Pancreas (tissue), 10 donors: ENCODE measurements at regions not wholly inside any gene's neighbourhood (a gene's known extent, or its start where the extent isn't known, plus 50 kb on each side); places are given as distances from the start of the nearest gene placed in this dataset.

Experiments
- ATAC-seq, 4 donors: fragments of 200-7000 bp; cut with Tn5 transposase; one replicate each; pipeline versions ENCODE4 v1.8.0 to v1.9.1; 2020; ENCODE audit warnings: mild to moderate bottlenecking in 4 of 4, moderate library complexity in 4 of 4
- DNase-seq, 6 donors: peaks; one replicate each; pipeline ENCODE4 v3.0.0-alpha.2; 2020
- FAIRE-seq: peaks from 2 replicates; lab custom pipeline; 2012; peaks lifted over from hg19 to GRCh38; lab: Jason Lieb, UNC
- H3K27ac ChIP-seq, 4 donors: fragments of 200-600 bp; sonication (generic); 1 replicate in 3 of 4; 2 replicates in 1 of 4; pipeline versions ENCODE4 v1.5.0 to v1.8.0; 2020
- H3K27me3 ChIP-seq, 4 donors: fragments of 200-600 bp; one replicate each; pipeline ENCODE4 v1.8.0; 2021
- H3K36me3 ChIP-seq, 3 donors: fragments of 200-600 bp; sonication (generic) in 1 of 3; one replicate each; pipeline versions ENCODE4 v1.5.0 to v1.8.0; 2020 to 2021
- H3K4me1 ChIP-seq, 3 donors: fragments of 200-600 bp; one replicate each; pipeline ENCODE4 v1.8.0; 2021
- H3K4me3 ChIP-seq, 4 donors: fragments of 200-600 bp; sonication (generic) in 2 of 4; one replicate each; pipeline versions ENCODE4 v1.5.0 to v1.8.0; 2020 to 2021
- H3K9me3 ChIP-seq, 4 donors: fragments of 200-600 bp; one replicate each; pipeline ENCODE4 v1.8.0; 2021
- CTCF ChIP-seq, 4 donors: fragments of 200-600 bp; sonication (generic) in 3 of 4; IDR thresholded peaks; one replicate each; pipeline versions ENCODE4 v1.5.0 to v1.8.0; 2021; ENCODE audit warnings: antibody characterized with exemption in 4 of 4
- WGBS, 2 donors: extraction: QIAGEN DNeasy Blood & Tissue Kit; methylation state at CpG; one replicate each; pipeline ENCODE4 v1.1.7; 2013; 5-methylcytosine and 5-hydroxymethylcytosine counted together
- intact Hi-C, 3 donors: fragments of 100-400 bp; cut with DNase I; formaldehyde crosslinking; loops; one replicate each; pipeline versions ENCODE4 v1.11.1 to v1.14.2; 2022
- donor health status: healthy with polysubstance abuse.
- donor health status: DM: no; HTN: no; CAD: no; lungs with moderate emphysema.
- donor health status: DM: no; HTN: no; CAD: no.
- donor health status: control.
- donor health status: control.
- donor health status: Bipolar disorder and iron deficiency.
- donor health status: DM: yes; HTN: yes; CAD: no.
- donor health status: DM: no; HTN: no; CAD: no.
- donor health status: DM: no; HTN: no; CAD: no.
- donor health status: DM: yes; HTN: yes; CAD: no.

- no peak for TF ChIP-seq CTCF (IDR thresholded peaks at IDR 0.05)
- Histone ChIP-seq H3K27ac (no peak overlapping the region), H3K4me1 (no peaks in the 10 kb centered on the region), H3K9me3 (no peaks in the 10 kb centered on the region), H3K4me3 (no peak overlapping the region), H3K36me3 (no peaks in the 10 kb centered on the region), H3K27me3 (no peaks in the 10 kb centered on the region)
- FAIRE-seq, result no peak
- intact Hi-C loops, result no loop called here
- 88% methylated on average over 6 of the region's 6 CpGs for whole genome bisulfite sequencing, 2 donors
- ATAC-seq, result no peak
- DNase-seq, result no peak
These were observed 413.7 kb downstream of the TMEM135 start for GRCh38 chr11:87451395-87451794.

- H3K27me3 ChIP-seq, result no peaks in the 10 kb centered on the region
- FAIRE-seq, result no peak
These were observed 409.9 kb downstream of the TMEM135 start for GRCh38 chr11:87447606-87448005.

GRCh38 chr11:87444993-87445392 is 407.3 kb downstream of the TMEM135 start:
- 65 to 75% methylated on average over 1 of the region's 1 CpG for WGBS, 2 donors
- H3K4me1 ChIP-seq, result no peaks in the 10 kb centered on the region
- intact Hi-C loops, result no loop called here
- TF ChIP-seq CTCF (IDR thresholded peaks at IDR 0.05), result no peak
- H3K27ac ChIP-seq, result no peak overlapping the region
- no peaks in the 10 kb centered on the region for H3K36me3 ChIP-seq
- no peaks in the 10 kb centered on the region for H3K27me3 ChIP-seq
- DNase-seq, result no peak
- H3K9me3 ChIP-seq, result no peaks in the 10 kb centered on the region
- ATAC-seq, result no peak
- FAIRE-seq, result no peak
- no peak overlapping the region for H3K4me3 ChIP-seq

More at GRCh38 chr11:87447606-87448005, 409.9 kb downstream of the TMEM135 start:
- DNase-seq (no peak), ATAC-seq (no peak)
- no peaks in the 10 kb centered on the region for H3K4me1 ChIP-seq
- WGBS, 2 donors, result 65 to 72% methylated on average over 2 of the region's 2 CpGs
- no peak overlapping the region for H3K27ac ChIP-seq
- H3K36me3 ChIP-seq, result no peaks in the 10 kb centered on the region
- H3K9me3 ChIP-seq, result no peaks in the 10 kb centered on the region
- intact Hi-C loops, result no loop called here
- TF ChIP-seq CTCF (IDR thresholded peaks at IDR 0.05), result no peak
- H3K4me3 ChIP-seq, result no peak overlapping the region

GRCh38 chr11:87443707-87444106 is 406.0 kb downstream of the TMEM135 start:
- Histone ChIP-seq H3K27ac (no peak overlapping the region), H3K4me1 (no peaks in the 10 kb centered on the region), H3K9me3 (no peaks in the 10 kb centered on the region), H3K4me3 (no peak overlapping the region), H3K27me3 (no peaks in the 10 kb centered on the region), H3K36me3 (no peaks in the 10 kb centered on the region)
- no peak for TF ChIP-seq CTCF (IDR thresholded peaks at IDR 0.05)
- intact Hi-C loops, result no loop called here
- FAIRE-seq (no peak), DNase-seq (no peak), ATAC-seq (no peak)
- WGBS, 2 donors, result 68 to 73% methylated on average over 2 of the region's 2 CpGs

- Histone ChIP-seq H3K27me3 (no peaks in the 10 kb centered on the region), H3K9me3 (no peaks in the 10 kb centered on the region), H3K36me3 (no peaks in the 10 kb centered on the region), H3K27ac (no peak overlapping the region), H3K4me1 (no peaks in the 10 kb centered on the region), H3K4me3 (no peak overlapping the region)
- TF ChIP-seq CTCF (IDR thresholded peaks at IDR 0.05), result no peak
- no peak for FAIRE-seq
- ATAC-seq, result no peak
- DNase-seq, result no peak
- intact Hi-C loops, result no loop called here
- 72 to 75% methylated on average over 3 of the region's 3 CpGs for WGBS, 2 donors
These were observed 402.5 kb downstream of the TMEM135 start for GRCh38 chr11:87440076-87440770.
